DND-41 (cell line): ENCODE measurements at regions not wholly inside any gene's neighbourhood (a gene's known extent, or its start where the extent isn't known, plus 50 kb on each side); places are given as distances from the start of the nearest gene placed in this dataset.

Experiments used
- EZH2 ChIP-seq: IDR thresholded peaks from 3 replicates; pipeline ENCODE4 v1.6.1; 2012; ENCODE audit warnings: borderline replicate concordance, low read depth, mild to moderate bottlenecking, moderate library complexity, low read length, inconsistent platforms; ENCODE audit not compliant: severe bottlenecking
- TF ChIP-seq, protein P1 (sequence below): IDR thresholded peaks from 2 replicates; pipeline ENCODE4 v1.5.1; 2012; ENCODE audit warnings: borderline replicate concordance, low read length, moderate library complexity, mild to moderate bottlenecking; ENCODE audit not compliant: poor library complexity, severe bottlenecking; ENCODE audit errors: extremely low read depth

DNA sequence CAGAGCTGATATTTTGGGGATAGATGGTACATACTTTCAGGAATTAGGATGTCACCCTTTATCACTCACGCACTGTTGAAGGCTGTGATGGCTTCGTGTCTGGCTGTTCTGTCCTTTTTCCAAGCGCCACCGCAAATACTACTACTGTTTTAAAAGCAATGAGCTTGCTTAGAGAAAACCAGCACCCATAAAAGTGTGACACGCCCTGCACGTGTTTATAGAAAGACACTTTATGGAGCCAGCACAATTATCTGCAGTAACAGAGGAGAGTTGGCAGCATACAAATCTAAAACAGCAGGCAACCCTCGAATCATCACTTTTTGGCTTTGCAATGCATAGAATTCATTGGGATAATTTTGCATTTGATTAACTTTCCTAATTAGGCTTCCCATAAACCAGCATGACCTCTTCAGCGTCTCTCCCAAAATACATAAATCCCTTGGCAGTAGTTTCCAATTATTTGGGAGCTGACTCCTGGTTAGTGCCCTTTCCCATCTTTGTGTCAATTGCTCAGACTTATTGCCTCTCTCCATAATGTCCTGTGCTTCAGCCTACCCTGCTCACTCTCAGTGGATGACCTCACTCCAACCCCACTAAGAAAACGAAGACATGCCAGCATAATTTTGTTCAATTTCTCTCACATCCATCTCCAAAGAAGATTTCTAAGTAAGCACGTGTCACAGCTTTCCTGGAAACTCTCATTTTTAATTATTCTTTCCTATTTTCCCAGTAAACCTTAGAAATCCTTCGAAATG, 118.7 kb upstream of the LARGE1 start:
- TF ChIP-seq, protein P1, sequence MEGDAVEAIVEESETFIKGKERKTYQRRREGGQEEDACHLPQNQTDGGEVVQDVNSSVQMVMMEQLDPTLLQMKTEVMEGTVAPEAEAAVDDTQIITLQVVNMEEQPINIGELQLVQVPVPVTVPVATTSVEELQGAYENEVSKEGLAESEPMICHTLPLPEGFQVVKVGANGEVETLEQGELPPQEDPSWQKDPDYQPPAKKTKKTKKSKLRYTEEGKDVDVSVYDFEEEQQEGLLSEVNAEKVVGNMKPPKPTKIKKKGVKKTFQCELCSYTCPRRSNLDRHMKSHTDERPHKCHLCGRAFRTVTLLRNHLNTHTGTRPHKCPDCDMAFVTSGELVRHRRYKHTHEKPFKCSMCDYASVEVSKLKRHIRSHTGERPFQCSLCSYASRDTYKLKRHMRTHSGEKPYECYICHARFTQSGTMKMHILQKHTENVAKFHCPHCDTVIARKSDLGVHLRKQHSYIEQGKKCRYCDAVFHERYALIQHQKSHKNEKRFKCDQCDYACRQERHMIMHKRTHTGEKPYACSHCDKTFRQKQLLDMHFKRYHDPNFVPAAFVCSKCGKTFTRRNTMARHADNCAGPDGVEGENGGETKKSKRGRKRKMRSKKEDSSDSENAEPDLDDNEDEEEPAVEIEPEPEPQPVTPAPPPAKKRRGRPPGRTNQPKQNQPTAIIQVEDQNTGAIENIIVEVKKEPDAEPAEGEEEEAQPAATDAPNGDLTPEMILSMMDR: no peak
- TF ChIP-seq EZH2: no peak
